Prostate gland (tissue), 2 donors: ENCODE measurements at regions not wholly inside any gene's neighbourhood (a gene's known extent, or its start where the extent isn't known, plus 50 kb on each side); places are given as distances from the start of the nearest gene placed in this dataset.

Experiments
- DNase-seq: peaks from one replicate; pipeline ENCODE4 v3.0.0-alpha.2; 2019; ENCODE audit warnings: low spot score
- H3K27ac ChIP-seq, 2 donors: fragments of 200-600 bp; sonication (generic); 2 replicates each; pipeline ENCODE4 v1.5.1; 2017 to 2019
- H3K27me3 ChIP-seq: fragments of 200-600 bp; sonication (generic); replicated peaks from 2 replicates; pipeline ENCODE4 v1.5.1; 2019; ENCODE audit not compliant: insufficient read depth
- H3K36me3 ChIP-seq, 2 donors: fragments of 200-600 bp; sonication (generic); 1 replicate in 1 of 2; 2 replicates in 1 of 2; pipeline versions ENCODE4 v1.5.1 to v1.8.1; 2017 to 2019
- H3K4me1 ChIP-seq: fragments of 200-600 bp; sonication (generic); replicated peaks from 2 replicates; pipeline ENCODE4 v1.5.1; 2019
- H3K4me3 ChIP-seq, 2 donors: fragments of 200-600 bp; sonication (generic); 2 replicates each; pipeline ENCODE4 v1.5.1; 2017 to 2019
- H3K9me3 ChIP-seq: fragments of 200-600 bp; sonication (generic); 2 replicates; pipeline ENCODE4 v1.5.1; 2017
- POLR2A ChIP-seq: fragments of 450-650 bp; IDR thresholded peaks from one replicate; pipeline ENCODE4 v1.6.1; 2016; ENCODE audit warnings: antibody characterized with exemption, mild to moderate bottlenecking
- POLR2AphosphoS5 ChIP-seq: sonication (generic); formaldehyde crosslinking; IDR thresholded peaks from one replicate; pipeline ENCODE4 v1.6.1; 2017; ENCODE audit warnings: antibody characterized with exemption
- WGBS: methylation state at CpG from one replicate; pipeline ENCODE4 v1.1.5; 2018; 5-methylcytosine and 5-hydroxymethylcytosine counted together
- intact Hi-C: fragments of 100-400 bp; cut with DNase I; formaldehyde crosslinking; loops from one replicate; pipeline ENCODE4 v1.14.2; 2022
- TF ChIP-seq, protein P1 (sequence below), 4 experiments: fragments of 200-600 bp in 2 of 4; fragments of 450-650 bp in 2 of 4; sonication (generic) in 2 of 4; IDR thresholded peaks; 1 replicate in 3 of 4; 2 replicates in 1 of 4; pipeline ENCODE4 v1.5.1; 2016 to 2019; ENCODE audit warnings: antibody characterized with exemption in 4 of 4, mild to moderate bottlenecking in 2 of 4, moderate library complexity in 2 of 4

DNA sequence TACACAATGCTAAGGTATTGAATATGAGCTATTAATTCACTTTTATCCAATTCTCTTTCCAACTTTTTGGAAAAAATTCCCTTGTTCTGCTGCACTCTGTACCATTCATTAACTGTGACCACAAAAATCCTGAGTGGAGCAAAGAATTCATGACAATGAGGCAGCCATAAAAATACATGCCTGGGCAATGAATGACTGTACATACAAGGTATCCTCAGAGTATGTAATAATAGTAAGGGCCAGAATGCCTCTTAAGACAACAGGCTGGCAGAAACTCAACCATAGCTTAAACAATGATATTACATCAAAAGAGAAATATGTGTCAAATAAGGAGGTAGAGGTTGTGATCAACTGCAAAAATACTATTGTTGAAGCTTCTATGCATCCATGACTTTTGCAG lies 74.7 kb upstream of the CA10 start:
- intact Hi-C loops: no loop called here
- no peak overlapping the region for H3K4me3 ChIP-seq
- H3K36me3 ChIP-seq: no peaks in the 10 kb centered on the region
- H3K27me3 ChIP-seq: no peaks in the 10 kb centered on the region
- no peak overlapping the region for H3K27ac ChIP-seq
- H3K9me3 ChIP-seq: no peaks in the 10 kb centered on the region
- no peaks in the 10 kb centered on the region for H3K4me1 ChIP-seq
- no peak for DNase-seq
- TF ChIP-seq, protein P1, sequence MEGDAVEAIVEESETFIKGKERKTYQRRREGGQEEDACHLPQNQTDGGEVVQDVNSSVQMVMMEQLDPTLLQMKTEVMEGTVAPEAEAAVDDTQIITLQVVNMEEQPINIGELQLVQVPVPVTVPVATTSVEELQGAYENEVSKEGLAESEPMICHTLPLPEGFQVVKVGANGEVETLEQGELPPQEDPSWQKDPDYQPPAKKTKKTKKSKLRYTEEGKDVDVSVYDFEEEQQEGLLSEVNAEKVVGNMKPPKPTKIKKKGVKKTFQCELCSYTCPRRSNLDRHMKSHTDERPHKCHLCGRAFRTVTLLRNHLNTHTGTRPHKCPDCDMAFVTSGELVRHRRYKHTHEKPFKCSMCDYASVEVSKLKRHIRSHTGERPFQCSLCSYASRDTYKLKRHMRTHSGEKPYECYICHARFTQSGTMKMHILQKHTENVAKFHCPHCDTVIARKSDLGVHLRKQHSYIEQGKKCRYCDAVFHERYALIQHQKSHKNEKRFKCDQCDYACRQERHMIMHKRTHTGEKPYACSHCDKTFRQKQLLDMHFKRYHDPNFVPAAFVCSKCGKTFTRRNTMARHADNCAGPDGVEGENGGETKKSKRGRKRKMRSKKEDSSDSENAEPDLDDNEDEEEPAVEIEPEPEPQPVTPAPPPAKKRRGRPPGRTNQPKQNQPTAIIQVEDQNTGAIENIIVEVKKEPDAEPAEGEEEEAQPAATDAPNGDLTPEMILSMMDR (IDR thresholded peaks at IDR 0.05): no peak
- TF ChIP-seq POLR2AphosphoS5: no peak
- TF ChIP-seq POLR2A: no peak

DNA sequence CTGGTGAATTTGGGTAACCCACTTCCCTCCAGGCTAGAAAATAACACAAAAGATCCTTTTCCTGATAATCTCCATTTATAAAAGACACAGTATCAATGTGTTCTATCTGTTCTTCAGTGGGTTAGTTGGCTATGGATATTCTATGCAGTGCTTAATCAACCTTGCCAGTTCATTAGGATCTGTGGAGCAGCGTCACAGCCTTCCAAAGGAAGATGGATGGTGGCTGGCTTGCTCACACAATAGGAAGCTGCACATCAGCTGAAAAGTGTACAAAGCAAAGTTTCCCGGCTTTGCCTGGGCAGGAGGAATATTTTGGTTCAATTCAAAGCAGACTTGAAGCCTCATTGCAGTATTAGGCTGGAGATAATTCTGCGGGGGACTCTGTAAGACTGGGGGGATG lies 70.3 kb upstream of the CA10 start:
- 64% methylated on average over 3 of the region's 3 CpGs for WGBS
- Histone ChIP-seq H3K4me3 (no peak overlapping the region), H3K27ac (no peak overlapping the region), H3K9me3 (no peaks in the 10 kb centered on the region), H3K36me3 (no peaks in the 10 kb centered on the region), H3K4me1 (no peaks in the 10 kb centered on the region), H3K27me3 (no peaks in the 10 kb centered on the region)
- TF ChIP-seq POLR2AphosphoS5 (no peak), POLR2A (no peak)
- TF ChIP-seq, protein P1 (IDR thresholded peaks at IDR 0.05): no peak
- intact Hi-C loops: no loop called here
- no peak for DNase-seq

DNA sequence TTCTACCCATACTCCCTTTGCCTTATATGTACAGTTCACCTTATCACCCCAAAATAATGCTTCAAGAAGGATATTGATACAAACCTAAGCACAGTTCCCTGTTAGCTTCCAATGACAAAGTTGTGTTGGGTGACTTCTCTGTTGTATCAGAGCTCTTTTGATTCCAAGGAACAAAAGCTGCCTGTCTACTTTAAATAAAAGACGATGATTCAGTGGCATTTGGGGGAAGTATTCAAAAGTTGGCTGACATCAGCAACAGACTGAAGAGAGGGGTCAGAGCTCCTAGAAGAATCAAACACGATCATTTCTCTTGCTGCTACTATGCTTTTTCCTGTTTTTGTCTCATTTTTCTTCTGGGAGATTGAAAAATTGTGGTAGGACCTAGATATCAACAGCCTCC lies 69.4 kb upstream of the CA10 start:
- 65% methylated on average over 2 of the region's 2 CpGs for WGBS
- Histone ChIP-seq H3K4me1 (no peaks in the 10 kb centered on the region), H3K4me3 (no peak overlapping the region), H3K27me3 (no peaks in the 10 kb centered on the region), H3K36me3 (no peaks in the 10 kb centered on the region), H3K27ac (no peak overlapping the region), H3K9me3 (no peaks in the 10 kb centered on the region)
- DNase-seq: no peak
- intact Hi-C loops: no loop called here
- TF ChIP-seq, protein P1 (IDR thresholded peaks at IDR 0.05): no peak
- TF ChIP-seq POLR2A: no peak
- no peak for TF ChIP-seq POLR2AphosphoS5

DNA sequence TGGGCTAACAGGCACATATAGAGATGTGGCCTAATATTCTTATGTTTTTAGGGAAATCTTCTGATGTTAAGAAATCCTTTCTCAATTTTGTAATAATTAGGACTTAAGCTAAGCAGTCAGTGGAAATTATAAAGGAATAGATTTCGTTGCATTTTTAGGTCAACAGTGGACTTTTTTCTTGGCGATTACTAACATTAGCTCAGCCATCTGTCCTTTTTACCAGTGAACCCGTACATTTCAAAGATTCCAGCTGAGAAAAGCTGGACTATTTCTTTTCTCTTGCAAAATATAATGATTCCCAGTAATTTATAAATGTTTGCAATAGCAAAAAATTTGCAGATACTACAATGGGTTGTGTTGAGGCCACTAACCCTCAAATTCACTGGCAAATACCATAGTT lies 54.9 kb upstream of the CA10 start:
- 80% methylated on average over 3 of the region's 3 CpGs for WGBS
- Histone ChIP-seq H3K27ac (no peak overlapping the region), H3K4me1 (no peaks in the 10 kb centered on the region), H3K4me3 (no peak overlapping the region), H3K9me3 (no peaks in the 10 kb centered on the region), H3K27me3 (no peaks in the 10 kb centered on the region), H3K36me3 (no peaks in the 10 kb centered on the region)
- TF ChIP-seq POLR2A (no peak), POLR2AphosphoS5 (no peak)
- TF ChIP-seq, protein P1 (IDR thresholded peaks at IDR 0.05): no peak
- DNase-seq: no peak
- intact Hi-C loops: no loop called here

DNA sequence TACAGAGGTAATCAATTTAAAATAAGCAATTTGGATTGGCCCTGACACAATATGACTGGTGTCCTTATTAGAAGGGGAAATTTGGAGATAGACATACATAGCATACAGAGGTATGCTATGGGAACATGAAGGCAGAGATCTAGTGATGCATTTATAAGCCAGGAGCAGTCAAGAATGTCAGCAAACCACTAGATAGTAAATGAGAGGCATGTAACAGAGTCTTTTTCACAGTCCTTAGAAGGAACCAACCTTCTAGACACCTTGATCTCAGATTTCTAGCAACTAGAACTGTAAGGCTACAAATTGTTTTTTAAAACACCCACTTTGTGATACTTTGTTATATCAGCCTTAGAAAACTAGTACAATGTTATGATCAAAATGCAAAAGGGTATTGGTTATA lies 54.3 kb upstream of the CA10 start:
- no peak overlapping the region for H3K27ac ChIP-seq
- intact Hi-C loops: no loop called here
- DNase-seq: no peak

More for the DNA sequence above, 54.3 kb upstream of the CA10 start:
- Histone ChIP-seq H3K4me3 (no peak overlapping the region), H3K4me1 (no peaks in the 10 kb centered on the region), H3K9me3 (no peaks in the 10 kb centered on the region), H3K36me3 (no peaks in the 10 kb centered on the region), H3K27me3 (no peaks in the 10 kb centered on the region)
- TF ChIP-seq POLR2A: no peak
- TF ChIP-seq, protein P1 (IDR thresholded peaks at IDR 0.05): no peak
